SIG-M5 treated with dmso at 0.1 percent for 504 hours (cell line): ENCODE measurements at regions not wholly inside any gene's neighbourhood (a gene's known extent, or its start where the extent isn't known, plus 50 kb on each side); places are given as distances from the start of the nearest gene placed in this dataset.

Experiments used
- DNase-seq: peaks from one replicate; lab custom pipeline; 2025; ENCODE audit not compliant: unreplicated experiment; lab: John Stamatoyannopoulos, UW

GRCh38 chr3:177946497-177946896 is 589.7 kb upstream of the KCNMB2 start:
- no peak for DNase-seq

- DNase-seq, result no peak
These were observed 589.3 kb upstream of the KCNMB2 start for GRCh38 chr3:177946936-177947335.

GRCh38 chr3:177947901-177948300 is 588.3 kb upstream of the KCNMB2 start:
- DNase-seq, result no peak

GRCh38 chr3:177948716-177949425 is 587.4 kb upstream of the KCNMB2 start:
- no peak for DNase-seq

- no peak for DNase-seq
These were observed 577.0 kb upstream of the KCNMB2 start for GRCh38 chr3:177959188-177959587.

GRCh38 chr3:177960014-177960413 is 576.2 kb upstream of the KCNMB2 start:
- DNase-seq, result no peak

- DNase-seq, result no peak
These were observed 575.5 kb upstream of the KCNMB2 start for GRCh38 chr3:177960722-177961121.

GRCh38 chr3:177961784-177962183 is 574.5 kb upstream of the KCNMB2 start:
- no peak for DNase-seq

- no peak for DNase-seq
These were observed 569.7 kb upstream of the KCNMB2 start for GRCh38 chr3:177966493-177966892.

GRCh38 chr3:177968891-177969290 is 567.3 kb upstream of the KCNMB2 start:
- no peak for DNase-seq

- DNase-seq, result no peak
These were observed 562.9 kb upstream of the KCNMB2 start for GRCh38 chr3:177973241-177973840.

GRCh38 chr3:177976241-177976640 is 560.0 kb upstream of the KCNMB2 start:
- no peak for DNase-seq

GRCh38 chr3:177976866-177977265 is 559.4 kb upstream of the KCNMB2 start:
- DNase-seq, result no peak

GRCh38 chr3:177977381-177978158 is 558.7 kb upstream of the KCNMB2 start:
- DNase-seq, result no peak

GRCh38 chr3:177978946-177979345 is 557.3 kb upstream of the KCNMB2 start:
- no peak for DNase-seq

GRCh38 chr3:177979703-177980102 is 556.5 kb upstream of the KCNMB2 start:
- no peak for DNase-seq

- no peak for DNase-seq
These were observed 554.7 kb upstream of the KCNMB2 start for GRCh38 chr3:177981576-177981975.

- DNase-seq, result no peak
These were observed 554.2 kb upstream of the KCNMB2 start for GRCh38 chr3:177982034-177982433.

GRCh38 chr3:177983320-177983719 is 552.9 kb upstream of the KCNMB2 start:
- DNase-seq, result no peak

- no peak for DNase-seq
These were observed 543.0 kb upstream of the KCNMB2 start for GRCh38 chr3:177992993-177993970.

- DNase-seq, result no peak
These were observed 541.3 kb upstream of the KCNMB2 start for GRCh38 chr3:177994976-177995375.
